HG03108 (cell line): ENCODE measurements at regions not wholly inside any gene's neighbourhood (a gene's known extent, or its start where the extent isn't known, plus 50 kb on each side); places are given as distances from the start of the nearest gene placed in this dataset.

Source experiments
- ATAC-seq: cut with Tn5 transposase; IDR thresholded peaks from one replicate; pipeline ENCODE4 v1.9.1; 2021; ENCODE audit warnings: moderate library complexity; ENCODE audit not compliant: unreplicated experiment

GRCh38 chr14:38777401-38777800 lies 325.6 kb downstream of the SEC23A start:
- ATAC-seq: no peak

- ATAC-seq: no peak
Observed at GRCh38 chr14:38775986-38776385, 327.0 kb downstream of the SEC23A start.

- no peak for ATAC-seq
Observed at GRCh38 chr14:38774162-38774561, 328.9 kb downstream of the SEC23A start.

- no peak for ATAC-seq
Observed at GRCh38 chr14:38770251-38770650, 332.8 kb downstream of the SEC23A start.

- no peak for ATAC-seq
Observed at GRCh38 chr14:38762845-38763244, 340.2 kb downstream of the SEC23A start.

- no peak for ATAC-seq
Observed at GRCh38 chr14:38762426-38762825, 340.6 kb downstream of the SEC23A start.

- ATAC-seq: no peak
Observed at GRCh38 chr14:38761033-38761432, 342.0 kb downstream of the SEC23A start.

GRCh38 chr14:38758661-38759060 lies 344.4 kb downstream of the SEC23A start:
- no peak for ATAC-seq

- no peak for ATAC-seq
Observed at GRCh38 chr14:38755036-38755435, 348.0 kb downstream of the SEC23A start.

GRCh38 chr14:38752750-38753149 lies 350.3 kb downstream of the SEC23A start:
- no peak for ATAC-seq

GRCh38 chr14:38752341-38752740 lies 350.7 kb downstream of the SEC23A start:
- no peak for ATAC-seq

- ATAC-seq: no peak
Observed at GRCh38 chr14:38751459-38751858, 351.6 kb downstream of the SEC23A start.

- no peak for ATAC-seq
Observed at GRCh38 chr14:38749936-38750335, 353.1 kb downstream of the SEC23A start.

GRCh38 chr14:38745861-38746260 lies 357.2 kb downstream of the SEC23A start:
- ATAC-seq: no peak

GRCh38 chr14:38743966-38744584 lies 359.0 kb downstream of the SEC23A start:
- no peak for ATAC-seq

GRCh38 chr14:38737686-38738407 lies 365.2 kb downstream of the SEC23A start:
- no peak for ATAC-seq

GRCh38 chr14:38735005-38735404 lies 368.0 kb downstream of the SEC23A start:
- ATAC-seq: no peak

GRCh38 chr14:38731962-38732361 lies 371.1 kb downstream of the SEC23A start:
- ATAC-seq: no peak

- no peak for ATAC-seq
Observed at GRCh38 chr14:38730420-38730819, 372.6 kb downstream of the SEC23A start.

- ATAC-seq: no peak
Observed at GRCh38 chr14:38727731-38728130, 375.3 kb downstream of the SEC23A start.

- no peak for ATAC-seq
Observed at GRCh38 chr14:38724621-38725020, 378.4 kb downstream of the SEC23A start.

GRCh38 chr14:38723959-38724358 lies 379.1 kb downstream of the SEC23A start:
- ATAC-seq: no peak

- ATAC-seq: no peak
Observed at GRCh38 chr14:38723277-38723676, 379.8 kb downstream of the SEC23A start.
